HL-60/S4 treated with phorbol 12-myristate 13-acetate at 8.2 ng/mL for 4 days and 3 days (cell line): ENCODE measurements at regions not wholly inside any gene's neighbourhood (a gene's known extent, or its start where the extent isn't known, plus 50 kb on each side); places are given as distances from the start of the nearest gene placed in this dataset.

Experiments used
- in situ Hi-C: fragments of 300-500 bp; cut with MboI; formaldehyde crosslinking; loops from 2 replicates; pipeline ENCODE4 v1.15.0; 2022; ENCODE audit warnings: low sequenced_read_pairs

- in situ Hi-C loops, result loop anchor here (25.0 kb wide), 1 partner anchor 160 kb away; no protein-coding TSS in a partner anchor
Measured at GRCh38 chr6:30396833-30397479, 52.0 kb downstream of the RPP21 start.

DNA sequence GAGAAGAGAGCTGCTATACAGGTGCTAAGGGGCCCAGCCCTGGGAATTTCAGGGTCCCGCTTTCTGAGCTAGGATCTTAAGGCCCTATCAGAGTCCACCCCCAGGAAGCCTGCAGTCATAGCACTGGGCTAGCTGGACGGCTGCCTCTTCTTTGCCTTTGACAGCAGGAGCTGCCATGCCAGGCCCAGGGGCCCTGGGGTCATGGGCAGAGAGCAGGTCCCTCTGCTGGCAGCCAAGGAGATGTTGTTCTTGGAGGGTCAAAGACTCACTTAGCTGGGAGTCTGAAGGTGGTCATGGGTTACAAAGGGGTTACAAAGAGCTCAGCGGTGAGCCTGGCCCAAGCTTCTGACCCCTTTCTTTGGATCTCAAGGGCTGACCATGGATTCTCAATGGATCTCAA is 52.7 kb downstream of the RPP21 start:
- in situ Hi-C loops, result loop anchor here (25.0 kb wide), 1 partner anchor 160 kb away; no protein-coding TSS in a partner anchor

DNA sequence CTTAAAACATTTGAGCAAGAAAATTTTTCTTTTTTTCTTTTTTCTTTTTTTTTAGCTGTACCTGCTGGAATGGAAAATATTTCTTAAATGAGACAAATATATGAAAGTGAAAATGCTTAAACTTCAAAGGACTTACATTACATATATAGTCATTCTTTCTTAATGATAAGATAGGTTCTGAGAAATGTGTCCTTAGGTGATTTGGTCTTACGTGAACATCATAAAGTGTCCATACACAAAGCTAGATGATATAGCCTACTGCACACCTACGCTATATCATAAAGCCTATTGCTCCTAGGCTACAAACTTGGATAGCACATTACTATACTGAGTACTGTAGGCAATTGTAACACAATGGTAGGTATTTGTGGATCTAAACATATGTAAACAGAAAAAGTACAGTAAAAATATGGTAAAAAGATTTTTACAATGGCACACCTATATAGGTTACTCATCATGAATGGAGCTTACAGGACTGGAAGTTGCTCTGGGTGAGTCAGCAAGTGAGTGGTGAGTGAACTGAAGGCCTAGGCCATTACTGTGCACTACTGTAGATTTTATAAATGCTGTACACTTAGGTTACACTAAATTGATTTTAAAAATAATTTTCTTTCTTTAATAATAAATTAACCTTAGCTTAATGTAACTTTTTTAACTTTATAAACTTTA is 54.6 kb downstream of the RPP21 start:
- in situ Hi-C loops, result loop anchor here (25.0 kb wide), 1 partner anchor 162 kb away; no protein-coding TSS in a partner anchor

- in situ Hi-C loops, result no loop called here
Measured at GRCh38 chr6:30405934-30406333, 61.0 kb downstream of the RPP21 start.

DNA sequence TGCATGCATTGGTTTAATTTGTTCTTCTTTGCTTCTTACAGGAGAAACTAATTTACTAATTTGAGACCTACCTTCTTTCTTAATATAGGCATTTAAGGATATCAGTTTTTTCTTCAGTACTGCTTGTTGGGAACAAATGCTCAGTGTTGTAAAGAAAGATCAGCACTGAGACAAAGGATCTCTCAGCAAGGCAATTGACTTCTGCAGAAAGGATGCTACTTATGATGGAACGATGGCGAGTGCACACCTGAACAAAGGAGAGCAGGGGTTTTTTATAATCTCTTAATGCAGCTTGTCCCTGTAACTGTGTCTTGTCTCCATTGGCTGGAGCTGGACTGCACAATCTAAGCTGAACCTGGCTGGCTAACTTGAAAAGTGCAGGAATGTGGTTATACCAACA is 64.2 kb downstream of the RPP21 start:
- in situ Hi-C loops, result no loop called here

GRCh38 chr6:30411515-30412207 is 66.7 kb downstream of the RPP21 start:
- in situ Hi-C loops, result no loop called here

GRCh38 chr6:30418448-30418847 is 70.9 kb upstream of the HLA-E start:
- in situ Hi-C loops, result no loop called here

GRCh38 chr6:30424549-30424948 is 64.8 kb upstream of the HLA-E start:
- in situ Hi-C loops, result no loop called here
